ENCODE measurements at regions not wholly inside any gene's neighbourhood (a gene's known extent, or its start where the extent isn't known, plus 50 kb on each side); places are given as distances from the start of the nearest gene placed in this dataset.

GRCh38 chr16:61210076-61210475 lies 826.2 kb downstream of the CDH8 start:
- Histone ChIP-seq H3K9me2 (ENCODE audit: insufficient read depth, low read length) (no peaks in the 10 kb centered on the region), H3K9ac (ENCODE audit: low read length) (no peak overlapping the region), H3K27me3 (ENCODE audit: insufficient read depth, low read depth, low read length) (no peaks in the 10 kb centered on the region), H3F3A (ENCODE audit: insufficient read depth, low read length, poor library complexity, severe bottlenecking) (no peaks in the 10 kb centered on the region), H3K27ac (ENCODE audit: low read length) (peak overlapping the region; percentile 49), H3K4me2 (ENCODE audit: low read length) (no peak overlapping the region), H2AFZ (ENCODE audit: low read depth, low read length) (no peak overlapping the region), H3K4me3 (ENCODE audit: low read length) (peak overlapping the region; percentile 16), H4K20me1 (ENCODE audit: insufficient read depth) (no peaks in the 10 kb centered on the region), H3K79me2 (replicated peaks; ENCODE audit: insufficient read depth, low read length) (no peaks in the 10 kb centered on the region), H3K36me3 (ENCODE audit: insufficient read depth, low read length) (no peaks in the 10 kb centered on the region), H3K9me3 (ENCODE audit: low read length) (no peaks in the 10 kb centered on the region)
- TF ChIP-seq SMC3 (conservative IDR thresholded peaks at IDR 0.05; ENCODE audit: poor library complexity) = no peak
- peak; percentile 59 for TF ChIP-seq EP300 (conservative IDR thresholded peaks at IDR 0.05; ENCODE audit: poor library complexity, severe bottlenecking)
- TF ChIP-seq RAD21 (conservative IDR thresholded peaks at IDR 0.05) = no peak
- TF ChIP-seq POLR2AphosphoS5 (IDR thresholded peaks at IDR 0.05) = peak; percentile 53

GRCh38 chr16:61195006-61195405 lies 841.2 kb downstream of the CDH8 start:
- Histone ChIP-seq H3K9me3 (ENCODE audit: low read length) (no peaks in the 10 kb centered on the region), H3F3A (ENCODE audit: insufficient read depth, low read length, poor library complexity, severe bottlenecking) (no peaks in the 10 kb centered on the region), H4K20me1 (ENCODE audit: insufficient read depth) (no peaks in the 10 kb centered on the region), H2AFZ (ENCODE audit: low read depth, low read length) (no peak overlapping the region), H3K4me2 (ENCODE audit: low read length) (no peak overlapping the region), H3K9me2 (ENCODE audit: insufficient read depth, low read length) (no peaks in the 10 kb centered on the region), H3K9ac (ENCODE audit: low read length) (no peak overlapping the region), H3K79me2 (replicated peaks; ENCODE audit: insufficient read depth, low read length) (no peaks in the 10 kb centered on the region), H3K27ac (ENCODE audit: low read length) (no peak overlapping the region), H3K36me3 (ENCODE audit: insufficient read depth, low read length) (no peaks in the 10 kb centered on the region), H3K27me3 (ENCODE audit: insufficient read depth, low read depth, low read length) (no peaks in the 10 kb centered on the region), H3K4me3 (ENCODE audit: low read length) (no peak overlapping the region)
- TF ChIP-seq POLR2AphosphoS5 (IDR thresholded peaks at IDR 0.05) = no peak
- no peak for TF ChIP-seq TAF1 (IDR thresholded peaks at IDR 0.05; ENCODE audit: low read depth)
- no peak for TF ChIP-seq EZH2 (IDR thresholded peaks at IDR 0.05; ENCODE audit: borderline replicate concordance, insufficient read depth, low read length, poor library complexity, severe bottlenecking)
- TF ChIP-seq, protein P1, sequence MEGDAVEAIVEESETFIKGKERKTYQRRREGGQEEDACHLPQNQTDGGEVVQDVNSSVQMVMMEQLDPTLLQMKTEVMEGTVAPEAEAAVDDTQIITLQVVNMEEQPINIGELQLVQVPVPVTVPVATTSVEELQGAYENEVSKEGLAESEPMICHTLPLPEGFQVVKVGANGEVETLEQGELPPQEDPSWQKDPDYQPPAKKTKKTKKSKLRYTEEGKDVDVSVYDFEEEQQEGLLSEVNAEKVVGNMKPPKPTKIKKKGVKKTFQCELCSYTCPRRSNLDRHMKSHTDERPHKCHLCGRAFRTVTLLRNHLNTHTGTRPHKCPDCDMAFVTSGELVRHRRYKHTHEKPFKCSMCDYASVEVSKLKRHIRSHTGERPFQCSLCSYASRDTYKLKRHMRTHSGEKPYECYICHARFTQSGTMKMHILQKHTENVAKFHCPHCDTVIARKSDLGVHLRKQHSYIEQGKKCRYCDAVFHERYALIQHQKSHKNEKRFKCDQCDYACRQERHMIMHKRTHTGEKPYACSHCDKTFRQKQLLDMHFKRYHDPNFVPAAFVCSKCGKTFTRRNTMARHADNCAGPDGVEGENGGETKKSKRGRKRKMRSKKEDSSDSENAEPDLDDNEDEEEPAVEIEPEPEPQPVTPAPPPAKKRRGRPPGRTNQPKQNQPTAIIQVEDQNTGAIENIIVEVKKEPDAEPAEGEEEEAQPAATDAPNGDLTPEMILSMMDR (IDR thresholded peaks at IDR 0.05; ENCODE audit: poor library complexity, severe bottlenecking) = no peak
- no peak for TF ChIP-seq REST (IDR thresholded peaks at IDR 0.05; ENCODE audit: borderline replicate concordance)
- no peak for TF ChIP-seq EP300 (conservative IDR thresholded peaks at IDR 0.05; ENCODE audit: poor library complexity, severe bottlenecking)
- no peak for TF ChIP-seq MXI1 (conservative IDR thresholded peaks at IDR 0.05; ENCODE audit: poor library complexity, severe bottlenecking)
- TF ChIP-seq RAD21 (conservative IDR thresholded peaks at IDR 0.05) = no peak
- no peak for TF ChIP-seq SMC3 (conservative IDR thresholded peaks at IDR 0.05; ENCODE audit: poor library complexity)

DNA sequence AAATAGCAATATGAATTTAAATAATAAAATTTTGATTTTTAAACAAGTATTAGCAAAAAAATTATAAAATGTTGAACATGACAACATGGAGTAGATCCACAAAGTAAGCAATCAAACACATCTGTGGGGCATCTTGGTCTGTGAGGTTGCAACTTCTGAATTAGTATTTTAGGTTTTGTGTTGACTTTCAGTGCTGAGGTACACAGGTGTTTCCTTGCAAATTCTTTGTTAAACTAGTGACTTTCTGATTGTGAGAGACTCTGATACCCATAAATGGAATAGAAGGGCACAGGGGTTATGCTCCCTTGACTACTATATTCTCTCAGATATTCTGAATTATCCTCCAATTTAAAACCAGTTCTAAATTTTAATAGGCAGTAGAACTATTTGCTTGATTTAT lies 841.7 kb downstream of the CDH8 start:
- no peak overlapping the region for H3K4me2 ChIP-seq (ENCODE audit: low read length)
- H3K9me3 ChIP-seq (ENCODE audit: low read length) = no peaks in the 10 kb centered on the region
- no peaks in the 10 kb centered on the region for H3K27me3 ChIP-seq (ENCODE audit: insufficient read depth, low read depth, low read length)
- H2AFZ ChIP-seq (ENCODE audit: low read depth, low read length) = no peak overlapping the region
- H3K79me2 ChIP-seq (replicated peaks; ENCODE audit: insufficient read depth, low read length) = no peaks in the 10 kb centered on the region
- H3K4me3 ChIP-seq (ENCODE audit: low read length) = no peak overlapping the region
- H3K9ac ChIP-seq (ENCODE audit: low read length) = no peak overlapping the region
- H4K20me1 ChIP-seq (ENCODE audit: insufficient read depth) = no peaks in the 10 kb centered on the region
- H3F3A ChIP-seq (ENCODE audit: insufficient read depth, low read length, poor library complexity, severe bottlenecking) = no peaks in the 10 kb centered on the region
- no peaks in the 10 kb centered on the region for H3K9me2 ChIP-seq (ENCODE audit: insufficient read depth, low read length)
- no peak overlapping the region for H3K27ac ChIP-seq (ENCODE audit: low read length)
- no peaks in the 10 kb centered on the region for H3K36me3 ChIP-seq (ENCODE audit: insufficient read depth, low read length)
- TF ChIP-seq, protein P1 (IDR thresholded peaks at IDR 0.05; ENCODE audit: poor library complexity, severe bottlenecking) = no peak
- no peak for TF ChIP-seq MXI1 (conservative IDR thresholded peaks at IDR 0.05; ENCODE audit: poor library complexity, severe bottlenecking)
- no peak for TF ChIP-seq EP300 (conservative IDR thresholded peaks at IDR 0.05; ENCODE audit: poor library complexity, severe bottlenecking)
- TF ChIP-seq TAF1 (IDR thresholded peaks at IDR 0.05; ENCODE audit: low read depth) = no peak
- TF ChIP-seq EZH2 (IDR thresholded peaks at IDR 0.05; ENCODE audit: borderline replicate concordance, insufficient read depth, low read length, poor library complexity, severe bottlenecking) = no peak
- no peak for TF ChIP-seq POLR2AphosphoS5 (IDR thresholded peaks at IDR 0.05)
- TF ChIP-seq RAD21 (conservative IDR thresholded peaks at IDR 0.05) = no peak
- no peak for TF ChIP-seq REST (IDR thresholded peaks at IDR 0.05; ENCODE audit: borderline replicate concordance)
- no peak for TF ChIP-seq SMC3 (conservative IDR thresholded peaks at IDR 0.05; ENCODE audit: poor library complexity)

Data from neural cell (in vitro differentiated cells).